Testis (tissue), 2 donors: ENCODE measurements at regions not wholly inside any gene's neighbourhood (a gene's known extent, or its start where the extent isn't known, plus 50 kb on each side); places are given as distances from the start of the nearest gene placed in this dataset.
"Not testable (repeated sequence)": the region's sequence is repeated elsewhere in the genome, so short reads cannot be mapped to it uniquely, and the experiment has no call there.

ENCODE experiments used
- DNase-seq: peaks from one replicate; pipeline ENCODE4 v3.0.0-alpha.2; 2019
- H3K27ac ChIP-seq, 2 donors: fragments of 200-600 bp; sonication (generic); one replicate each; pipeline ENCODE4 v1.5.1; 2019
- H3K27me3 ChIP-seq: fragments of 200-600 bp; sonication (generic); one replicate; pipeline ENCODE4 v1.5.1; 2019
- H3K36me3 ChIP-seq: fragments of 200-600 bp; sonication (generic); one replicate; pipeline ENCODE4 v1.5.1; 2017; ENCODE audit warnings: low read depth; ENCODE audit errors: missing control alignments
- H3K4me1 ChIP-seq: fragments of 200-600 bp; sonication (generic); one replicate; pipeline ENCODE4 v1.5.1; 2019
- H3K4me3 ChIP-seq, 2 donors: fragments of 200-600 bp; sonication (generic); one replicate each; pipeline ENCODE4 v1.5.1; 2017 to 2019
- H3K9me3 ChIP-seq: fragments of 200-600 bp; sonication (generic); one replicate; pipeline ENCODE4 v1.5.1; 2017
- POLR2A ChIP-seq: fragments of 450-650 bp; IDR thresholded peaks from one replicate; pipeline ENCODE4 v1.6.1; 2017; ENCODE audit warnings: antibody characterized with exemption, mild to moderate bottlenecking, moderate library complexity
- WGBS, 2 donors: methylation state at CpG; one replicate each; pipeline ENCODE4 v1.1.5; 2018; 5-methylcytosine and 5-hydroxymethylcytosine counted together
- intact Hi-C: fragments of 100-400 bp; cut with DNase I; formaldehyde crosslinking; loops from one replicate; pipeline ENCODE4 v1.15.1; 2023; ENCODE audit warnings: low total_unique reads
- TF ChIP-seq, protein P1 (sequence below), 3 experiments: fragments of 450-650 bp in 2 of 3; fragments of 200-600 bp in 1 of 3; sonication (generic) in 1 of 3; IDR thresholded peaks; one replicate each; pipeline ENCODE4 v1.5.1; 2016 to 2019; ENCODE audit warnings: antibody characterized with exemption in 3 of 3, mild to moderate bottlenecking in 2 of 3, moderate library complexity in 1 of 3

DNA sequence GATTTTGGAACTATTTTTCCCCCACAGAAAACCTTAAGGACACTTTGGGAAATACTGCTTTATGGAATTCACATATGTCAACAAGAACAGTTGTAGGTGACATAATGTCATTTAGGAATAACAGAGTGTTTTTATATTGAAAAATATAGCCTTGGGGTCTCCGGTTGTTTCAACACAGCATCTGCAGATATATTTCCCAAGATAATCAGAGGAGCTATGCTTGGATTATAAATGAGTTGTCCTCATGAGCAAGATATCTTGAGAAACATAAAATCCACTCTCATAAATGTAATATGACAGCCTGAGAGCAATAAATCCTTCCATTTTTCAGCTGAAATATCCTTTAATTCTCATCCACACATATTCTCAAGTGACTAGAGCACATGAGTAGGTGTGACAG, 473.7 kb upstream of the LMCD1 start:
- intact Hi-C loops = no loop called here
- 89 to 90% methylated on average over 1 of the region's 1 CpG for WGBS, 2 donors
- H3K27ac ChIP-seq = no peak overlapping the region
- no peaks in the 10 kb centered on the region for H3K27me3 ChIP-seq
- no peaks in the 10 kb centered on the region for H3K9me3 ChIP-seq
- H3K4me3 ChIP-seq = no peak overlapping the region
- TF ChIP-seq, protein P1, sequence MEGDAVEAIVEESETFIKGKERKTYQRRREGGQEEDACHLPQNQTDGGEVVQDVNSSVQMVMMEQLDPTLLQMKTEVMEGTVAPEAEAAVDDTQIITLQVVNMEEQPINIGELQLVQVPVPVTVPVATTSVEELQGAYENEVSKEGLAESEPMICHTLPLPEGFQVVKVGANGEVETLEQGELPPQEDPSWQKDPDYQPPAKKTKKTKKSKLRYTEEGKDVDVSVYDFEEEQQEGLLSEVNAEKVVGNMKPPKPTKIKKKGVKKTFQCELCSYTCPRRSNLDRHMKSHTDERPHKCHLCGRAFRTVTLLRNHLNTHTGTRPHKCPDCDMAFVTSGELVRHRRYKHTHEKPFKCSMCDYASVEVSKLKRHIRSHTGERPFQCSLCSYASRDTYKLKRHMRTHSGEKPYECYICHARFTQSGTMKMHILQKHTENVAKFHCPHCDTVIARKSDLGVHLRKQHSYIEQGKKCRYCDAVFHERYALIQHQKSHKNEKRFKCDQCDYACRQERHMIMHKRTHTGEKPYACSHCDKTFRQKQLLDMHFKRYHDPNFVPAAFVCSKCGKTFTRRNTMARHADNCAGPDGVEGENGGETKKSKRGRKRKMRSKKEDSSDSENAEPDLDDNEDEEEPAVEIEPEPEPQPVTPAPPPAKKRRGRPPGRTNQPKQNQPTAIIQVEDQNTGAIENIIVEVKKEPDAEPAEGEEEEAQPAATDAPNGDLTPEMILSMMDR (IDR thresholded peaks at IDR 0.05) = no peak
- TF ChIP-seq POLR2A = no peak
- no peak for DNase-seq
- no peaks in the 10 kb centered on the region for H3K4me1 ChIP-seq
- no peaks in the 10 kb centered on the region for H3K36me3 ChIP-seq

DNA sequence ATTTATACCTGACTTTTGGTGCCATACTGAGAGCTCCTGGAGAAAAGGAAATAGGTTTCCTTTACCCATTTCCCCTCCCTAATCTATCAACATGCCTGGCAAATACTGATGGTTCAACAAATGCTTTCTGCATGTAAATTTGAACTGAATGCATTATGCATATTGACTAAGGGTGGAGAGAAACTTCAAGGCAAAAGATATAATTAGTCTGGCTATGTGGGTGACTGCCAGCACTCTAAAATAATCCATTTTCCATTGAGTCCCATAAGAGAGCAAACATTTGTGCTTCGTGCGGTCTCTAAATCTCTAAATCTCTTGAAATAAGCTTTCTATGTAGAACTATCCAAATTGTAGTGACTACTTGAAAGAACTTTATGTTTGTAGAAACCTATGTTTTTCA, 451.3 kb upstream of the LMCD1 start:
- TF ChIP-seq POLR2A = no peak
- TF ChIP-seq, protein P1 (IDR thresholded peaks at IDR 0.05) = no peak
- DNase-seq = no peak
- Histone ChIP-seq H3K36me3 (no peaks in the 10 kb centered on the region), H3K9me3 (no peaks in the 10 kb centered on the region), H3K4me1 (no peaks in the 10 kb centered on the region), H3K27me3 (no peaks in the 10 kb centered on the region), H3K4me3 (no peak overlapping the region), H3K27ac (no peak overlapping the region)
- WGBS, 2 donors = 80 to 81% methylated on average over 2 of the region's 2 CpGs
- intact Hi-C loops = no loop called here

DNA sequence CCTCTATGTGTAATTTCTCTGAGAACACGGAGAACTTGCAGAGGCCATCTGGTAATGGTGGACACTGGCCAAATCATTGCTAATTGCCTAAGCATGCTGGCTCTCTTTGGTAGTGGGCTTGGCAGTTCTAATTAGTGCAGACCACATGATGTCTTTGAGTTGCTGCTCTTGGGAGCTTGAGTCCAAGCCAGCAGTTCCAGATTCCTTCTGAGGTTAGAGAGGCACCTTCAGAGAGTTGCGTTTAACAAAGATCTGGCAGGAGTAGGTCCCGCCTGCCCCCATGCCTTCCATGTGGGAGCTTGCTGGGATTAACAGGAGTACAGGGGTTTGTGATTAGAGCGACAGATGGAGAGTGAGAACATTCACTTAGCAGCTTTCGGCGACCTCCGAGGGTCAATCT, 449.0 kb upstream of the LMCD1 start:
- H3K27ac ChIP-seq = no peak overlapping the region
- no peaks in the 10 kb centered on the region for H3K36me3 ChIP-seq
- intact Hi-C loops = no loop called here
- H3K4me3 ChIP-seq = no peak overlapping the region
- DNase-seq = peak; percentile 68
- 56 to 58% methylated on average over 7 of the region's 7 CpGs for WGBS, 2 donors
- no peaks in the 10 kb centered on the region for H3K27me3 ChIP-seq
- H3K9me3 ChIP-seq = no peaks in the 10 kb centered on the region
- no peaks in the 10 kb centered on the region for H3K4me1 ChIP-seq
- TF ChIP-seq POLR2A = no peak
- TF ChIP-seq, protein P1 (IDR thresholded peaks at IDR 0.05) = no peak

DNA sequence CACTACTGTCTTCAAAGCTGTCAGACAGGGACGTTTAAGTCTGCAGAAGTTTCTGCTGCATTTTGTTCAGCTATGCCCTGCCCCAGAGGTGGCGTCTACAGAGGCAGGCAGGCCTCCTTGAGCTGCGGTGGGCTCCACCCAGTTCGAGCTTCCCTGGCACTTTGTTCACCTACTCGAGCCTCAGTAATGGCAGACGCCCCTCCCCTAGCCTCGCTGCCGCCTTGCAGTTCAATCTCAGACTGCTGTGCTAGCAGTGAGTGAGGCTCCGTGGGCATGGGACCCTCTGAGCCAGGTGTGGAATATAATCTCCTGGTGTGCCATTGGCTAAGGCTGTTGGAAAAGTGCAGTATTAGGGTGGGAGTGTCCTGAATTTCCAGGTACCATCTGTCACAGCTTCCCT, 433.5 kb upstream of the LMCD1 start:
- H3K4me1 ChIP-seq, DNase-seq, H3K36me3 ChIP-seq, H3K27ac ChIP-seq, H3K9me3 ChIP-seq, intact Hi-C loops, H3K27me3 ChIP-seq, H3K4me3 ChIP-seq: not testable (repeated sequence)
- 77 to 79% methylated on average over 9 of the region's 9 CpGs for WGBS, 2 donors

DNA sequence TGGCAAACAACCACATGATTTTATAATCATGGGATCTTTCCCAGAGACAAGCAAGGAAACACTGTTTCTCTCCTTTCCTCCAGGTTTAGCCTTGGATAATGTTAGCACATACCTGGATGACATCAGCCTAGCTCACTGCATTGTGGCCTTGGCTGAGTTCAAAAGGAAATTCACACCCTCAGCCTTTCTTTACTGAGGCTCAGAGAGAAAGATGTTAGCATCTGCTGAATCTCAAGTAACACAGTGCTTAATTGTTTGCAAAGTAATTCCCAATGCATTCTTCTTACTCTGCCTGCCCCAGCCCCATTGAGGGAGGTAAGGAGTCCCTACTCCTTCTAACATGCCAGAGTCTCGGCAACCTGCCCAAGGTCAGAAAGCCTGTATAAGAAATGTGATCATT, 432.2 kb upstream of the LMCD1 start:
- intact Hi-C loops = no loop called here
- DNase-seq = peak; percentile 42
- 20 to 25% methylated on average over 1 of the region's 1 CpG for WGBS, 2 donors
- no peaks in the 10 kb centered on the region for H3K27me3 ChIP-seq
- TF ChIP-seq POLR2A = no peak
- TF ChIP-seq, protein P1 (IDR thresholded peaks at IDR 0.05) = no peak
- no peaks in the 10 kb centered on the region for H3K9me3 ChIP-seq
- no peaks in the 10 kb centered on the region for H3K36me3 ChIP-seq
- H3K4me3 ChIP-seq = no peak overlapping the region
- H3K27ac ChIP-seq = no peak overlapping the region
- H3K4me1 ChIP-seq = no peaks in the 10 kb centered on the region
